Brain microvascular endothelial cell (primary cell): ENCODE measurements at regions not wholly inside any gene's neighbourhood (a gene's known extent, or its start where the extent isn't known, plus 50 kb on each side); places are given as distances from the start of the nearest gene placed in this dataset.
"Not testable (repeated sequence)": the region's sequence is repeated elsewhere in the genome, so short reads cannot be mapped to it uniquely, and the experiment has no call there.

ENCODE experiments used
- DNase-seq: peaks from one replicate; pipeline ENCODE4 v3.0.0-alpha.2; 2020
- H3K27ac ChIP-seq: fragments of 250-450 bp; sonication (Bioruptor Pico); 2 replicates; pipeline ENCODE4 v1.5.1; 2020; ENCODE audit warnings: mild to moderate bottlenecking, moderate library complexity
- H3K27me3 ChIP-seq: fragments of 250-450 bp; sonication (Bioruptor Pico); replicated peaks from 2 replicates; pipeline ENCODE4 v1.5.1; 2020; ENCODE audit warnings: mild to moderate bottlenecking
- H3K36me3 ChIP-seq: fragments of 250-450 bp; sonication (Bioruptor Pico); replicated peaks from 2 replicates; pipeline ENCODE4 v1.5.1; 2020; ENCODE audit warnings: mild to moderate bottlenecking
- H3K4me3 ChIP-seq: 2 replicates; pipeline ENCODE4 v1.5.1; 2011; ENCODE audit warnings: low read depth, mild to moderate bottlenecking, control low read depth, low read length, moderate library complexity
- CTCF ChIP-seq: IDR thresholded peaks from 2 replicates; pipeline ENCODE4 v1.5.1; 2011; ENCODE audit warnings: low read depth, mild to moderate bottlenecking, moderate library complexity, low read length, control low read depth, inconsistent platforms; ENCODE audit errors: missing control alignments
- in situ Hi-C: cut with HindIII; loops from 2 replicates; pipeline ENCODE4 v1.10.0; 2017; ENCODE audit warnings: low sequenced_read_pairs, low pct_ligation_motif_present

- no peak overlapping the region for H3K4me3 ChIP-seq
- no peak for TF ChIP-seq CTCF
- H3K27me3 ChIP-seq: no peaks in the 10 kb centered on the region
- in situ Hi-C loops: no loop called here
- H3K27ac ChIP-seq: no peak overlapping the region
- H3K36me3 ChIP-seq: no peaks in the 10 kb centered on the region
- DNase-seq: no peak
These were observed 280.4 kb upstream of the COL3A1 start for GRCh38 chr2:188693771-188694170.

DNA sequence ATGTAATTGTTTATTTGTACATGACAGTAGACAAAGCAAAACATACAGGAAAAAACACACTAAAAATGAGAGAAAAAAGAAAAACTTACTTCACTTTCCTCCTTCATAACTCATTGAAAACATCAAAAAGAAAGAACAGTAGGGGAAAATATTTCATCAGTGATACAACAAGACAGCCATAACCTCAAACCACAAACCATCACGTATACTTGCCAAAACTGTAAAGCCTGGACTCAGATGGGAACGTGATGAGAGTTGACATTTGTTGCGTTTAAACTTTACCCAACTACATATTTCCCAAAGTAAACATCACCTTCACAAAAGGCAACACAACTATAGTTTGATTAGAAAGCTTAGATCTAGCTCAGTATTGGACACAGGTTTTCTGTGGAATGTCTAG, 278.2 kb upstream of the COL3A1 start:
- Histone ChIP-seq H3K4me3 (no peak overlapping the region), H3K27ac (peak overlapping the region; percentile 32), H3K27me3 (no peaks in the 10 kb centered on the region), H3K36me3 (no peaks in the 10 kb centered on the region)
- peak; percentile 77 for DNase-seq
- in situ Hi-C loops: no loop called here
- TF ChIP-seq CTCF: no peak

DNA sequence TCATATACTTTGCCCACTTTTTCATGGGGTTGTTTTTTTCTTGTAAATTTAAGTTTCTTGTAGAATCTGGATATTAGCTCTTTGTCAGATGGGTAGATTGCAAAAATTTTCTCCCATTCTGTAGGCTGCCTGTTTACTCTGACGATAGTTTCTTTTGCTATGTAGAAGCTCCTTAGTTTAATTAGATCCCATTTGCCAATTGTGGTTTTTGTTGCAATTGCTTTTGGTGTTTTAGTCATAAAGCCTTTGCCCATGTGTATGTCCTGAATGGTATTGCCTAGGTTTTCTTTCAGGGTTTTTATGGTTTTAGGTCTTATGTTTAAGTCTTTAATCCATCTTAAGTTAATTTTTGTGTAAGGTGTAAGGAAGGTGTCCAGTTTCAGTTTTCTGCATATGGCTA, 276.0 kb upstream of the COL3A1 start:
- DNase-seq, H3K27ac ChIP-seq, H3K36me3 ChIP-seq, H3K27me3 ChIP-seq, in situ Hi-C loops, H3K4me3 ChIP-seq: not testable (repeated sequence)

DNA sequence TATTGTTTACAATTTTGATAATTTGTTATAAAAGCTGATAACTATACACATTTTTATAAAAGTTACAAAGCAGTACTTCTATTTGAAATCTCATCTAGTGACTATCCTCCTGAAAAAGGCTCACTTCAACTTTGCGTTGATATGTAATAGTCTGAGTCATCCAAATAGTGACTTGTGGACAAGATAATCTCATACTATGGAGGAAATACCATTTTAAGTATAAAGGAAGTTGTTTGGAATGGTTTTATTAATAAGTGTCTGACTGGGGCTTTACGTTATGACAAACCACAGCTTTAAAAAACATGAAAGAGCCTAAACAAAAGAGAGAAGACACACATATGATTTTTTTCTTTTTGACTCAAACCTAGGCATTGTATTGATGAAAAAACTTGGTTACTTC, 272.3 kb upstream of the COL3A1 start:
- Histone ChIP-seq H3K4me3 (no peak overlapping the region), H3K27me3 (no peaks in the 10 kb centered on the region), H3K27ac (no peak overlapping the region), H3K36me3 (no peaks in the 10 kb centered on the region)
- no peak for TF ChIP-seq CTCF
- peak; percentile 23 for DNase-seq
- in situ Hi-C loops: no loop called here

- Histone ChIP-seq H3K4me3 (no peak overlapping the region), H3K36me3 (no peaks in the 10 kb centered on the region), H3K27me3 (no peaks in the 10 kb centered on the region), H3K27ac (no peak overlapping the region)
- in situ Hi-C loops: no loop called here
- no peak for DNase-seq
- TF ChIP-seq CTCF: no peak
These were observed 269.0 kb upstream of the COL3A1 start for GRCh38 chr2:188705191-188705590.

DNA sequence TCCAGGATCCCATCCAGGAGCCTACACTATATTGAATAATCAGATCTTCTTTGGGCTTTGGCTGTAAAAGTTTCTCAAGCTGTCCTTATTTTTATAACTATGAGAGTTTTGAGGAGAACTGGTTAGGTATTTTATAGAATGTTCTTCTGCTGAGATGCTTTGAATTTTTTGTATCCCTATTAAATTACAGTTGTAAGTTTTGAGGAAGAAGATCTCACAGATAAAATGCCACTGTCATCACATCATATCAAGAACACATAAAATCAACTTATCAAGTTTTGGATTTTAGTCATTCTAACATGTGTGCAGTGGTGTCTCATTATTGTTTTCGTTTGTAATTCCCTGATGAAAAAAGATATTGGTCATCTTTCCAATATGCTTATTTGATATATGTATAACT, 260.2 kb upstream of the COL3A1 start:
- no peak for TF ChIP-seq CTCF
- no peak overlapping the region for H3K27ac ChIP-seq
- no peaks in the 10 kb centered on the region for H3K27me3 ChIP-seq
- in situ Hi-C loops: no loop called here
- DNase-seq: no peak
- H3K4me3 ChIP-seq: no peak overlapping the region
- H3K36me3 ChIP-seq: no peaks in the 10 kb centered on the region
